ENCODE measurements at regions not wholly inside any gene's neighbourhood (a gene's known extent, or its start where the extent isn't known, plus 50 kb on each side); places are given as distances from the start of the nearest gene placed in this dataset.

DNA sequence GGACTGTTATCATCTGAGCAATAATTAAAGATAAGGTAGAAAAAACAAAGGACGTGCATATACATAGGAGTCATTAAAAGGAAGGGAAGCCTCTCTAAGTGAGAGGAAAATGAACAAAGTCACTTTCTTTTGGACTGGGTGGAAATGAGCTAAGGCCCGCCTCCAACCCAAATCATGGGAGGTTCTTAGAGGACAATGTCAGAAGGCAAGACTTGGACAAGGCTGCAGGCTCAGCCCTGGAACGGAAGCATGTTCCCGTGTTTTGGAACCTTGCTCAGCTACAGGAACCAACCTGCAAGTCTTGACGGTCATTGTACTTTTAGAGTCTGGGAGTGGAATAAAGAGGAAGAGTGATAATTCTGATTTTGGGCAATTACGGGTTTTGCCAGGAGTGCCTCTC lies 59.4 kb upstream of the EPB41L3 start:
- no peak overlapping the region for H3K4me3 ChIP-seq (ENCODE audit: low read length)
- DNase-seq (ENCODE audit: low read depth) = no peak
- TF ChIP-seq, protein P1, sequence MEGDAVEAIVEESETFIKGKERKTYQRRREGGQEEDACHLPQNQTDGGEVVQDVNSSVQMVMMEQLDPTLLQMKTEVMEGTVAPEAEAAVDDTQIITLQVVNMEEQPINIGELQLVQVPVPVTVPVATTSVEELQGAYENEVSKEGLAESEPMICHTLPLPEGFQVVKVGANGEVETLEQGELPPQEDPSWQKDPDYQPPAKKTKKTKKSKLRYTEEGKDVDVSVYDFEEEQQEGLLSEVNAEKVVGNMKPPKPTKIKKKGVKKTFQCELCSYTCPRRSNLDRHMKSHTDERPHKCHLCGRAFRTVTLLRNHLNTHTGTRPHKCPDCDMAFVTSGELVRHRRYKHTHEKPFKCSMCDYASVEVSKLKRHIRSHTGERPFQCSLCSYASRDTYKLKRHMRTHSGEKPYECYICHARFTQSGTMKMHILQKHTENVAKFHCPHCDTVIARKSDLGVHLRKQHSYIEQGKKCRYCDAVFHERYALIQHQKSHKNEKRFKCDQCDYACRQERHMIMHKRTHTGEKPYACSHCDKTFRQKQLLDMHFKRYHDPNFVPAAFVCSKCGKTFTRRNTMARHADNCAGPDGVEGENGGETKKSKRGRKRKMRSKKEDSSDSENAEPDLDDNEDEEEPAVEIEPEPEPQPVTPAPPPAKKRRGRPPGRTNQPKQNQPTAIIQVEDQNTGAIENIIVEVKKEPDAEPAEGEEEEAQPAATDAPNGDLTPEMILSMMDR (conservative IDR thresholded peaks at IDR 0.05; ENCODE audit: low read depth, low read length) = no peak

DNA sequence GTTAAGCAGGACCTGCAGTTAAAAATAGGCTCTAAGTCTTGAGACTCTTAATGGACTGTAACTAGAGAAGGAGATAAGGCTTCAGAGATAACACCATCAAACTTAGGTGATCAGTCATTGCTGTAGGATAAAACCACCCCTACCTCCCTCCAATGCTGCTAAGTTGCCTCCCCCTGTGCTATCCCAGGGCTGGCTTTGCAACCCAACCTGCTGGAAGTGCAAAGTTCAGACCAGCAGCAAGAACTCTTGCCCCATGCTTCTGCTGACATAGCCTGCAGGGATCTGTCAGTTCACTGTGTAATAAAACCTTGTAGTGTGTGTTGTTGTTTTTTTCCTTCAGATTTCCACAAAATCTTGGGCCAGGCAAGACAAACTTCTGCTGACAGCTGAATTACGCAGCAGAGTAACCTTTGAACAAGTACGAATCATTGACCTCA lies 57.4 kb upstream of the EPB41L3 start:
- no peak for DNase-seq (ENCODE audit: low read depth)
- no peak overlapping the region for H3K4me3 ChIP-seq (ENCODE audit: low read length)
- TF ChIP-seq, protein P1 (conservative IDR thresholded peaks at IDR 0.05; ENCODE audit: low read depth, low read length) = no peak

DNA sequence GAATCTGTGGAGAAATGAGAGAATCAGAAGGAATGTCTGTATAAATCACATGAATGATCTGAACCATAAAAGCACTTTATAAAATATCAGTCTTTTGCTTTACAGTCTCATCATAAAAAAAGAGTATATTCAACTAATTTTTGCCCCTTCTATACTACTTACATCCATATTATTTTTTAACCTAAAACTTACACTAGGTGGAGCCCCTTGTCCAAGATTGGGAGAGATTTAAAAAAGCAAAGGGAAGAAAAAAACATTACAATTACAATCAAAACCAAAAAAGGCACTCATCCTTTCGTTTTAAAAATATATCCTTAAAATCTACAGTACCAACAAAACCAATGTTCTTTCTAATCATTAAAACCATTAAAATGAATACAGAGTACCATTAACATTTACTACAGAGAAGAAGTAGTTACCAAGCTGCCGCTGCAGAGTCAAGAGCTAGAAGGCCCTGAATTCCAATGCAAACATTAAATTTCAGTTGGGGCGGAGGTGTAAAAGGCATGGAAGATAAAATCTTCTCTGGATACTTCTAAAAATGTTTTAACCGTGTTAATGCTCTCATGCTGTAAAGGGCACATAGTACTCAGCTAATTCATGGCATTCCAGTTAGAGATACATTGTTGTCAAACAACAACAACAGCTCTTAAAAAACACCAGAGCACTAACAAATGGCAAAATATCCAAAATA lies 56.7 kb upstream of the EPB41L3 start:
- no peak overlapping the region for H3K4me3 ChIP-seq (ENCODE audit: low read length)
- TF ChIP-seq, protein P1 (conservative IDR thresholded peaks at IDR 0.05; ENCODE audit: low read depth, low read length) = peak; percentile 52
- DNase-seq (ENCODE audit: low read depth) = no peak

DNA sequence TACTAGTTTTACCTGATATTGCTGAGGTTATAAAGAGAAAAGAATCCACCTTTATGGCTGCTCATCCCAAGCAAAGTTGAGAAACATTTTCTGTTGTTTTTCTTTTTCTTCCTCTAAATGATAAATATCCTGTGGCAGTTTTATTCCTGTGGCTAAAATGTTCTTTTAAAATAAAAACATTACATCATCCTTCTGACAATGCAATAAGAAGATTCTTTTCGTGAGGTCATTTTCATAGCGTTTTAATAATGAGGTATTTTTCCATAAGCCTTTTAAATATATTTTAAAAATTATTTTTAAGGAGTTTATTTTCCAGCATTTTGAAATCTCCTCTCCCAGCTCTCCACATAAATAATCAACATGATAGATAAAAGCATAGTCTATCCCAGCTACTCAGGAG lies 52.8 kb upstream of the EPB41L3 start:
- TF ChIP-seq, protein P1 (conservative IDR thresholded peaks at IDR 0.05; ENCODE audit: low read depth, low read length) = no peak
- DNase-seq (ENCODE audit: low read depth) = no peak
- no peak overlapping the region for H3K4me3 ChIP-seq (ENCODE audit: low read length)
